Body of pancreas (tissue), 4 donors: ENCODE measurements at regions not wholly inside any gene's neighbourhood (a gene's known extent, or its start where the extent isn't known, plus 50 kb on each side); places are given as distances from the start of the nearest gene placed in this dataset.
A peak's percentile ranks its signal among the peaks of the same experiment; 100 is the strongest.

Source experiments
- ATAC-seq: fragments of 150-250 bp; one replicate; pipeline ENCODE4 v1.9.1; 2016
- DNase-seq, 4 donors: peaks; one replicate each; pipeline ENCODE4 v3.0.0-alpha.2; 2019
- H3K27ac ChIP-seq, 4 donors: fragments of 200-600 bp; sonication (generic); 1 replicate in 3 of 4; 2 replicates in 1 of 4; pipeline versions ENCODE4 v1.5.1 to v1.6.1; 2016 to 2019; ENCODE audit warnings: mild to moderate bottlenecking in 1 of 4, mixed read lengths in 1 of 4, moderate library complexity in 1 of 4
- H3K27me3 ChIP-seq, 2 donors: fragments of 200-600 bp; sonication (generic); one replicate each; pipeline ENCODE4 v1.6.0; 2016; ENCODE audit warnings: mild to moderate bottlenecking in 1 of 2
- H3K36me3 ChIP-seq, 2 donors: fragments of 200-600 bp; sonication (generic); replicated peaks in 1 of 2; 2 replicates each; pipeline ENCODE4 v1.5.1; 2016; ENCODE audit warnings: low read depth in 2 of 2; ENCODE audit not compliant: insufficient read depth in 1 of 2
- H3K4me1 ChIP-seq: fragments of 200-600 bp; sonication (generic); one replicate; pipeline ENCODE4 v1.6.0; 2016
- H3K4me3 ChIP-seq, 2 donors: fragments of 200-600 bp; sonication (generic); 1 replicate in 1 of 2; 2 replicates in 1 of 2; pipeline ENCODE4 v1.5.1; 2016 to 2019
- H3K9me3 ChIP-seq, 3 donors: fragments of 200-600 bp; sonication (generic); 1 replicate in 2 of 3; 2 replicates in 1 of 3; pipeline ENCODE4 v1.5.1; 2016
- POLR2A ChIP-seq, 3 donors: fragments of 450-650 bp; IDR thresholded peaks; one replicate each; pipeline ENCODE4 v1.6.1; 2016; ENCODE audit warnings: antibody characterized with exemption in 3 of 3, mild to moderate bottlenecking in 2 of 3
- WGBS, 2 donors: methylation state at CpG; one replicate each; pipeline ENCODE4 v1.1.5; 2017; 5-methylcytosine and 5-hydroxymethylcytosine counted together
- intact Hi-C: fragments of 100-400 bp; cut with DNase I; formaldehyde crosslinking; loops from one replicate; pipeline ENCODE4 v1.15.1; 2023
- TF ChIP-seq, protein P1 (sequence below), 7 experiments: fragments of 450-650 bp in 4 of 7; fragments of 200-600 bp in 3 of 7; sonication (generic) in 3 of 7; IDR thresholded peaks; one replicate each; pipeline ENCODE4 v1.5.1; 2016 to 2019; ENCODE audit warnings: antibody characterized with exemption in 7 of 7

- Histone ChIP-seq H3K36me3 (no peaks in the 10 kb centered on the region), H3K4me3 (no peak overlapping the region), H3K4me1 (no peaks in the 10 kb centered on the region), H3K27me3 (no peaks in the 10 kb centered on the region), H3K27ac (no peak overlapping the region), H3K9me3 (no peaks in the 10 kb centered on the region)
- DNase-seq: no peak
- ATAC-seq: no peak
- TF ChIP-seq, protein P1, sequence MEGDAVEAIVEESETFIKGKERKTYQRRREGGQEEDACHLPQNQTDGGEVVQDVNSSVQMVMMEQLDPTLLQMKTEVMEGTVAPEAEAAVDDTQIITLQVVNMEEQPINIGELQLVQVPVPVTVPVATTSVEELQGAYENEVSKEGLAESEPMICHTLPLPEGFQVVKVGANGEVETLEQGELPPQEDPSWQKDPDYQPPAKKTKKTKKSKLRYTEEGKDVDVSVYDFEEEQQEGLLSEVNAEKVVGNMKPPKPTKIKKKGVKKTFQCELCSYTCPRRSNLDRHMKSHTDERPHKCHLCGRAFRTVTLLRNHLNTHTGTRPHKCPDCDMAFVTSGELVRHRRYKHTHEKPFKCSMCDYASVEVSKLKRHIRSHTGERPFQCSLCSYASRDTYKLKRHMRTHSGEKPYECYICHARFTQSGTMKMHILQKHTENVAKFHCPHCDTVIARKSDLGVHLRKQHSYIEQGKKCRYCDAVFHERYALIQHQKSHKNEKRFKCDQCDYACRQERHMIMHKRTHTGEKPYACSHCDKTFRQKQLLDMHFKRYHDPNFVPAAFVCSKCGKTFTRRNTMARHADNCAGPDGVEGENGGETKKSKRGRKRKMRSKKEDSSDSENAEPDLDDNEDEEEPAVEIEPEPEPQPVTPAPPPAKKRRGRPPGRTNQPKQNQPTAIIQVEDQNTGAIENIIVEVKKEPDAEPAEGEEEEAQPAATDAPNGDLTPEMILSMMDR (IDR thresholded peaks at IDR 0.05): peak in 1 of 7 experiments; percentile 2
- no peak for TF ChIP-seq POLR2A (IDR thresholded peaks at IDR 0.05)
- WGBS, 2 donors: 63 to 66% methylated on average over 6 of the region's 6 CpGs
- intact Hi-C loops: loop anchor here (10.0 kb wide), 1 partner anchor 538 kb away; no protein-coding TSS in a partner anchor
Measured at GRCh38 chr3:159266779-159267178, 464.9 kb downstream of the MFSD1 start.

GRCh38 chr3:159271799-159272512 lies 470.1 kb downstream of the MFSD1 start:
- WGBS, 2 donors: 71 to 80% methylated on average over 2 of the region's 2 CpGs
- Histone ChIP-seq H3K27ac (no peak overlapping the region), H3K36me3 (no peaks in the 10 kb centered on the region), H3K4me1 (no peaks in the 10 kb centered on the region), H3K9me3 (no peaks in the 10 kb centered on the region), H3K4me3 (no peak overlapping the region), H3K27me3 (no peaks in the 10 kb centered on the region)
- intact Hi-C loops: no loop called here
- TF ChIP-seq, protein P1 (IDR thresholded peaks at IDR 0.05): no peak
- no peak for TF ChIP-seq POLR2A (IDR thresholded peaks at IDR 0.05)
- no peak for ATAC-seq
- DNase-seq: no peak

DNA sequence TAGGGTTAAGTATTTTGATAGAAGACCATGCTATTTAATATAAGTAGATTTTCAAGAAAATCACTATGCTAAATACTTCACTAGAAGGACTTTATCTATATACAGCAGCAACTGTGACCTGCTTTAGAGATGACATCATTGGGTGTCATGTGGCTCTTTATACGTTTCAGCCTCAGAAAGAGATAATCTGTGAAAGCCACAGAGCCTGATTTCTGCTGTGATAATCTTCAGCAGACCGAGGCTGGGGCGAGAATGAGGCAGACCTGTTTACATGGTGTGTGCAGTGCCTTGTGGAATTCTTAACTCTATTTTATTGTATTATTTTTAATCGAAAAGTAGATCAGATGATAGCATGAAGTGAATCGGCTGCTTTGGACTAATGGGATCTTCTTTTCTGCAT lies 471.2 kb downstream of the MFSD1 start:
- TF ChIP-seq, protein P1 (IDR thresholded peaks at IDR 0.05): no peak
- no peak for TF ChIP-seq POLR2A (IDR thresholded peaks at IDR 0.05)
- DNase-seq: no peak
- 42 to 54% methylated on average over 5 of the region's 5 CpGs for WGBS, 2 donors
- H3K9me3 ChIP-seq: no peaks in the 10 kb centered on the region
- no peaks in the 10 kb centered on the region for H3K4me1 ChIP-seq
- no peak overlapping the region for H3K4me3 ChIP-seq
- no peak for ATAC-seq
- no peaks in the 10 kb centered on the region for H3K27me3 ChIP-seq
- H3K27ac ChIP-seq: no peak overlapping the region
- intact Hi-C loops: no loop called here
- no peaks in the 10 kb centered on the region for H3K36me3 ChIP-seq

GRCh38 chr3:159273608-159274007 lies 471.8 kb downstream of the MFSD1 start:
- 6 to 10% methylated on average over 6 of the region's 6 CpGs for WGBS, 2 donors
- Histone ChIP-seq H3K4me1 (no peaks in the 10 kb centered on the region), H3K9me3 (no peaks in the 10 kb centered on the region), H3K27me3 (no peaks in the 10 kb centered on the region), H3K27ac (no peak overlapping the region), H3K4me3 (no peak overlapping the region), H3K36me3 (no peaks in the 10 kb centered on the region)
- no peak for TF ChIP-seq POLR2A (IDR thresholded peaks at IDR 0.05)
- TF ChIP-seq, protein P1 (IDR thresholded peaks at IDR 0.05): no peak
- intact Hi-C loops: no loop called here
- no peak for ATAC-seq
- peak in 3 of 4 donors; percentile 6 to 38 (median 19) for DNase-seq

DNA sequence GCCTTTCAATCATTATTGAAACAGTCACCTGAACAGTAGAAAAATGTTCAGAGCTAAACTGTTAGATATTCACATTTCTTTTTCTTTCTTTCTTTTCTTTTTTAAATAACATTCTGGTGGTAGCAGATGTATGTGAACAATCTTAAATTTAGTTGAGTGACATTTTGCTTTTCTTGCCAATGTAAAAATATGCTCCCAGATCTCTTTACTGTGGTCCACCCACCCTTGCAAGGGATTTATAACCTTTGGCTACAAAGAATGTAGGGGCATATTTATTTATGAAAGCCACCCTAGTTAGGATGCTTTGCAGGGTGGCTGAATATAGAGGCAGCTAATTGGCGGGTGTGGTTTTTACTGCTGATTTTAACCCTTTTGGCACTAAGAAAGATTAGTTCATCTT lies 473.9 kb downstream of the MFSD1 start:
- no peak overlapping the region for H3K4me3 ChIP-seq
- ATAC-seq (no peak), DNase-seq (no peak)
- TF ChIP-seq POLR2A (IDR thresholded peaks at IDR 0.05): no peak
- TF ChIP-seq, protein P1 (IDR thresholded peaks at IDR 0.05): no peak
- H3K9me3 ChIP-seq: no peaks in the 10 kb centered on the region
- no peaks in the 10 kb centered on the region for H3K27me3 ChIP-seq
- intact Hi-C loops: no loop called here
- 27 to 35% methylated on average over 1 of the region's 1 CpG for WGBS, 2 donors
- H3K4me1 ChIP-seq: no peaks in the 10 kb centered on the region
- no peak overlapping the region for H3K27ac ChIP-seq
- H3K36me3 ChIP-seq: no peaks in the 10 kb centered on the region
